ENCODE measurements at regions not wholly inside any gene's neighbourhood (a gene's known extent, or its start where the extent isn't known, plus 50 kb on each side); places are given as distances from the start of the nearest gene placed in this dataset.

- WGBS, 2 donors = 96% methylated on average over 2 of the region's 2 CpGs
- H3K4me1 ChIP-seq = no peaks in the 10 kb centered on the region
- no peaks in the 10 kb centered on the region for H3K27me3 ChIP-seq
- no peak overlapping the region for H3K4me3 ChIP-seq
- TF ChIP-seq CTCF (IDR thresholded peaks at IDR 0.05) (no peak), POLR2A (IDR thresholded peaks at IDR 0.05) (no peak)
- no peak overlapping the region for H3K27ac ChIP-seq
- intact Hi-C loops (cut with DNase I; ENCODE audit: low total_unique reads) = no loop called here
- no peak for DNase-seq
- H3K36me3 ChIP-seq (ENCODE audit: low read depth, missing control alignments) = no peaks in the 10 kb centered on the region
- no peaks in the 10 kb centered on the region for H3K9me3 ChIP-seq
Observed at GRCh38 chr7:46955531-46955930, 626.4 kb downstream of the TNS3 start.

- H3K4me3 ChIP-seq = no peak overlapping the region
- H3K9me3 ChIP-seq = no peaks in the 10 kb centered on the region
- H3K36me3 ChIP-seq (ENCODE audit: low read depth, missing control alignments) = no peaks in the 10 kb centered on the region
- no peak overlapping the region for H3K27ac ChIP-seq
- TF ChIP-seq CTCF (IDR thresholded peaks at IDR 0.05) (no peak), POLR2A (IDR thresholded peaks at IDR 0.05) (no peak)
- intact Hi-C loops (cut with DNase I; ENCODE audit: low total_unique reads) = no loop called here
- H3K27me3 ChIP-seq = no peaks in the 10 kb centered on the region
- no peak for DNase-seq
- H3K4me1 ChIP-seq = peaks cover 5% of the 10 kb centered on the region
- 52 to 54% methylated on average over 5 of the region's 5 CpGs for WGBS, 2 donors
Observed at GRCh38 chr7:46954181-46954580, 627.7 kb downstream of the TNS3 start.

GRCh38 chr7:46953008-46953407, 628.9 kb downstream of the TNS3 start:
- H3K9me3 ChIP-seq = no peaks in the 10 kb centered on the region
- no peaks in the 10 kb centered on the region for H3K27me3 ChIP-seq
- intact Hi-C loops (cut with DNase I; ENCODE audit: low total_unique reads) = no loop called here
- H3K4me1 ChIP-seq = peaks cover 5% of the 10 kb centered on the region
- H3K36me3 ChIP-seq (ENCODE audit: low read depth, missing control alignments) = no peaks in the 10 kb centered on the region
- H3K4me3 ChIP-seq = no peak overlapping the region
- TF ChIP-seq CTCF (IDR thresholded peaks at IDR 0.05) (no peak), POLR2A (IDR thresholded peaks at IDR 0.05) (no peak)
- no peak for DNase-seq
- no peak overlapping the region for H3K27ac ChIP-seq
- WGBS, 2 donors = 86 to 93% methylated on average over 1 of the region's 1 CpG

- Histone ChIP-seq H3K36me3 (ENCODE audit: low read depth, missing control alignments) (no peaks in the 10 kb centered on the region), H3K9me3 (no peaks in the 10 kb centered on the region), H3K4me3 (no peak overlapping the region), H3K4me1 (peaks cover 5% of the 10 kb centered on the region), H3K27me3 (no peaks in the 10 kb centered on the region), H3K27ac (no peak overlapping the region)
- WGBS, 2 donors = 61% methylated on average over 4 of the region's 4 CpGs
- DNase-seq = no peak
- TF ChIP-seq POLR2A (IDR thresholded peaks at IDR 0.05) (no peak), CTCF (IDR thresholded peaks at IDR 0.05) (no peak)
- intact Hi-C loops (cut with DNase I; ENCODE audit: low total_unique reads) = no loop called here
Observed at GRCh38 chr7:46949270-46949931, 632.5 kb downstream of the TNS3 start.

GRCh38 chr7:46948716-46949115, 633.2 kb downstream of the TNS3 start:
- 85 to 88% methylated on average over 6 of the region's 6 CpGs for WGBS, 2 donors
- intact Hi-C loops (cut with DNase I; ENCODE audit: low total_unique reads) = no loop called here
- Histone ChIP-seq H3K9me3 (no peaks in the 10 kb centered on the region), H3K4me1 (peaks cover 5% of the 10 kb centered on the region), H3K4me3 (no peak overlapping the region), H3K36me3 (ENCODE audit: low read depth, missing control alignments) (no peaks in the 10 kb centered on the region), H3K27ac (no peak overlapping the region), H3K27me3 (no peaks in the 10 kb centered on the region)
- no peak for DNase-seq
- no peak for TF ChIP-seq CTCF (IDR thresholded peaks at IDR 0.05)
- no peak for TF ChIP-seq POLR2A (IDR thresholded peaks at IDR 0.05)
